ENCODE measurements at regions not wholly inside any gene's neighbourhood (a gene's known extent, or its start where the extent isn't known, plus 50 kb on each side); places are given as distances from the start of the nearest gene placed in this dataset.
"Not testable (repeated sequence)": the region's sequence is repeated elsewhere in the genome, so short reads cannot be mapped to it uniquely, and the experiment has no call there.

- no peak for DNase-seq (ENCODE audit: low read depth)
Observed at GRCh38 chr12:97616946-97617345, 154.3 kb downstream of the RMST start.

- DNase-seq (ENCODE audit: low read depth), result no peak
Observed at GRCh38 chr12:97628962-97629361, 166.4 kb downstream of the RMST start.

GRCh38 chr12:97629382-97629781 lies 166.8 kb downstream of the RMST start:
- DNase-seq (ENCODE audit: low read depth), result no peak

- no peak for DNase-seq (ENCODE audit: low read depth)
Observed at GRCh38 chr12:97630356-97630755, 167.8 kb downstream of the RMST start.

- no peak for DNase-seq (ENCODE audit: low read depth)
Observed at GRCh38 chr12:97630875-97631274, 168.3 kb downstream of the RMST start.

- no peak for DNase-seq (ENCODE audit: low read depth)
Observed at GRCh38 chr12:97637770-97638169, 175.2 kb downstream of the RMST start.

GRCh38 chr12:97638739-97639138 lies 176.1 kb downstream of the RMST start:
- no peak for DNase-seq (ENCODE audit: low read depth)

GRCh38 chr12:97639702-97640101 lies 177.1 kb downstream of the RMST start:
- no peak for DNase-seq (ENCODE audit: low read depth)

GRCh38 chr12:97640826-97641225 lies 178.2 kb downstream of the RMST start:
- DNase-seq (ENCODE audit: low read depth), result no peak

- no peak for DNase-seq (ENCODE audit: low read depth)
Observed at GRCh38 chr12:97642911-97643310, 180.3 kb downstream of the RMST start.

- no peak for DNase-seq (ENCODE audit: low read depth)
Observed at GRCh38 chr12:97643924-97644323, 181.3 kb downstream of the RMST start.

- no peak for DNase-seq (ENCODE audit: low read depth)
Observed at GRCh38 chr12:97645726-97646125, 183.1 kb downstream of the RMST start.

- no peak for DNase-seq (ENCODE audit: low read depth)
Observed at GRCh38 chr12:97647142-97647541, 184.5 kb downstream of the RMST start.

GRCh38 chr12:97650242-97650641 lies 187.6 kb downstream of the RMST start:
- DNase-seq (ENCODE audit: low read depth), result no peak

GRCh38 chr12:97656548-97656947 lies 193.9 kb downstream of the RMST start:
- not testable (repeated sequence) for DNase-seq (ENCODE audit: low read depth)

- no peak for DNase-seq (ENCODE audit: low read depth)
Observed at GRCh38 chr12:97659117-97659880, 196.7 kb downstream of the RMST start.

GRCh38 chr12:97666263-97666662 lies 203.7 kb downstream of the RMST start:
- no peak for DNase-seq (ENCODE audit: low read depth)

GRCh38 chr12:97672870-97673269 lies 210.3 kb downstream of the RMST start:
- DNase-seq (ENCODE audit: low read depth), result no peak

- no peak for DNase-seq (ENCODE audit: low read depth)
Observed at GRCh38 chr12:97680751-97681150, 218.1 kb downstream of the RMST start.

- no peak for DNase-seq (ENCODE audit: low read depth)
Observed at GRCh38 chr12:97681612-97682504, 219.3 kb downstream of the RMST start.

- no peak for DNase-seq (ENCODE audit: low read depth)
Observed at GRCh38 chr12:97685360-97685759, 222.8 kb downstream of the RMST start.

GRCh38 chr12:97701901-97702300 lies 239.3 kb downstream of the RMST start:
- no peak for DNase-seq (ENCODE audit: low read depth)

- no peak for DNase-seq (ENCODE audit: low read depth)
Observed at GRCh38 chr12:97711392-97711791, 248.8 kb downstream of the RMST start.

Data from fibroblast of gingiva (primary cell).